Activated CD8-positive, alpha-beta memory T cell treated with anti-CD3 and anti-CD28 coated beads, Interleukin-2, amount 50 U/mL, for 1 hour (primary cell): ENCODE measurements at regions not wholly inside any gene's neighbourhood (a gene's known extent, or its start where the extent isn't known, plus 50 kb on each side); places are given as distances from the start of the nearest gene placed in this dataset.
"Not testable (repeated sequence)": the region's sequence is repeated elsewhere in the genome, so short reads cannot be mapped to it uniquely, and the experiment has no call there.

Experiments
- DNase-seq: peaks from one replicate; pipeline ENCODE4 v3.0.0-alpha.2; 2020; ENCODE audit errors: extremely low read depth

DNA sequence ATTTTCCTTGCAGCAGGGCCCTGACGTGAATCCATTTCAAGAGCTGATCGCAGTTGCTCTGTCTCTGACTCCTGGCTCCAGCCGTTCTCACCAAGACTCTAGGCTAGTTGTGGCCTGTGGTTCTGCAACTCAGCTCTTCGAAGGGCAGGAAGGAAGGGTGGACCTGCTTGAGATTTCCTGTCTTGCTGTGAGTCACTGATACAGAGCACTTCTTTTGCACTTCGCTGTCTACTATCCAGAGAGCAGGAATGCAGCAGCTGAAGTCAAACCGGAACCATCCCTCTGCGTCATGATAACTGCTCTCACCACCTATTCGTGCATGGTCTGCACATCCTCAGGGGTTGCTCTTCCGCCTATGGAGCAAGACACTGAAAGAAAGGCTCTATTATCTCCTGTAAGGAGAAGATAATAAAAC, 59.7 kb downstream of the RAP2B start:
- DNase-seq, result peak; percentile 79

DNA sequence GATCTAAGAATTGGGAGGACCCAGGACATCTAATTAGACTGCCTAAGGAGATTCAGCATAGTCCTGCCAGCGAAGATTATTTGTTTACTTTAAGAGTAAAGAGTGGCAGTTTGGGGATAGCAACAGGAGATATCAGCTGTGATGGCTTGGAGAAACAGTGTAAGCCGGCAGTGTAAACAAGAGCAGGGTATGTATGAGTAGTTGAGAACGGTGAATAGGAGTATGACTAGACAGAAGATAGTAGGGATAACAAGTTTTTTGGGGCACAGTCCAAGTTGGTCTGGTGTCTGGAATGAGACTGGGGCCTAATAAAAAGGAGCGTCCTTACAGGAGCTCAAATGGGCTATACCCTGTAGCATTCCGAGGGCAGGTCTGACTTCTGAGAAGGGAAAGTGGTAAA, 64.9 kb downstream of the RAP2B start:
- not testable (repeated sequence) for DNase-seq

GRCh38 chr3:153230427-153230826, 68.4 kb downstream of the RAP2B start:
- DNase-seq, result not testable (repeated sequence)

GRCh38 chr3:153231245-153231644, 69.2 kb downstream of the RAP2B start:
- not testable (repeated sequence) for DNase-seq

DNA sequence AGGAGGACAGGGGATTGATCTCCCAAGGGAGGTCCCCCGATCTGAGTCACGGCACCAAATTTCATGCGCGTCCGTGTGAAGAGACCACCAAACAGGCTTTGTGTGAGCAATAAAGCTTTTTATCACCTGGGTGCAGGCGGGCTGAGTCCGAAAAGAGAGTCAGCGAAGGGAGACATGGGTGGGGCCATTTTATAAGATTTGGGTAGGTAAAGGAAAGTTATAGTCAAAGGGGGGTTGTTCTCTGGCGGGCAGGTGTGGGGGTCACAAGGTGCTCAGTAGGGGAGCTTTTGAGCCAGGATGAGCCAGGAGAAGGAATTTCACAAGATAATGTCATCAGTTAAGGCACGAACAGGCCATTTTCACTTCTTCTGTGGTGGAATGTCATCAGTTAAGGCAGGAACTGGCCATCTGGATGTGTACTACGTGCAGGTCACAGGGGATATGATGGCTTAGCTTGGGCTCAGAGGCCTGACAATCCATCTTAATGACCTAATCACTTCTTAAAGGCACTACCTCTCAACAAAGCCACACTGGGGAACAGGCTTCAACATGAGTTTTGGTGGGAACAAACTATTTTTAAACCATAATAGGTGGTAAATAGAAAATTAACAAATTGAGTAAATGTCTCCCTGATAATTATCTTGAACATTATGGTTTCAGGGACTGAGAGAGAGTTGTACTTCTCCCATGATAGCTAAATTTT, 70.2 kb downstream of the RAP2B start:
- DNase-seq, result not testable (repeated sequence)

- DNase-seq, result no peak
Measured at GRCh38 chr3:153232851-153233271, 70.8 kb downstream of the RAP2B start.

DNA sequence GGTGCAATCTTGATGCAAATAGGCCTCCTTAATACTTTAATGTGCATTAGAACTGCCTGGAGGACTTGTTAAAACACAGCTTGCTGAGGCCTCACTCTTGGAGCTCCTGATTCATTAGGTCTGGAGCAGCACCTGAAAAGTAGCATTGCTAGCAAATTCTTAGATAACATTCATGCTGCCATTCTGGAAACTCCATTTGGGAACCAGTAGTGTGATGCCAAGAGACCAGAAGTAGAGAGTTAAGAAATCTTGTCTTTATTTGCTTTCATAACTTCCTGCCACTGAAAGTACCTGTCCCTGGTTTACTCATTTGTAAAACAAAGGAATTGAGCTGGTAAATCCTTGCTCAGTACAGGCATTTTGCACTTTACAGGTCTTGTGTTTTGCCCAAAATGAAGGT, 72.0 kb downstream of the RAP2B start:
- no peak for DNase-seq

DNA sequence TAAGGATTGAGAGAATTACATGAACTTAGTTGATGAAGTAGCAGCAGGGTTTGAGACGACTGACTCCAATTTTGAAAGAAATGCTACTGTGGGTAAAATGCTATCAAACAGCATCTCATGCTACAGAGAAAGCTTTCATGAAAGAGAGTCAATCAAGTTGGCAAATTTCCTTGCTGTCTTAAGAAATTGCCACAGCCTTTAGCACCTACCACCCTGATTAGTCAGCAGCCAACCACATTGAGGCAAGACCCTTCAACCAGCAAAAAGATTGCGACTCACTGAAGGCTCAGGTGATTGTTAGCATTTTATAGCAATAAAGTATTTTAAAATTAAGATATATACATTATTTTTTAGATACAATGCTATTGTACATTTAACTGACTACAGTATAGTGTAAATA, 80.9 kb downstream of the RAP2B start:
- DNase-seq, result no peak

DNA sequence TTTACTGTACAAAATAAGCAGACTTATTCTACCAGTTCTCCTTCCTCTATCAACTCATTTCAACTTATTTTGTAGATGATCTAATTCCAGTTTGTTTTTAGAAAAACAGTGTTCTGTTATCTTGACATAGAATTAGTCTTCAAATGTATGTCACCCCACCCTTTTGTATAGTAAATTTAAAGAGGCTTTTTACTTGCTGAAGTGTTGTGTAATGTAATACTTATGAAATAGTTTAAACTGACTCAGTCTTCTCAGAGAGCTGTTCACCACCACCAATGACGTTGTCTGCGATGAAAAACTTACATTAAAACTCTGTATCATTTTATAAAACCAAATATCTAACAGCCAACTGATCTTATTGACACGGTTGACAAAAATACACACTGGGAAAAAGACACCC, 82.9 kb downstream of the RAP2B start:
- no peak for DNase-seq

DNA sequence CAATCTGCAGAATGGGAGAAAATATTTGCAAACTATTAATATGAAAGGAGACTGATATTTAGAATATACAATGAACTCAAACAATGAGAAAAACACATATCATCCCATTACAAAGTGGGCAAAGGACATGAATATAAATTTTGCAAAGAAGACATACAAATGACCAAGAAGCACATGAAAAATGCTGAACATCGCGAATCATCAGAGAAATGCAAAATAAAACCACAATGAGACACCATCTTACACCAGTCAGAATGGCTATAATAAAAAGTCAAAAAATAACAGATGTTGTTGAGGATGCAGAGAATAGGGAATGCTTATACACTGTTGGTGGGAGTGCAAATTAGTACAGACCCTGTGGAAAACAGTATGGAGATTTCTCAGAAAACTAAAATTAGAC, 83.6 kb downstream of the RAP2B start:
- DNase-seq, result no peak

- no peak for DNase-seq
Measured at GRCh38 chr3:153246331-153246730, 84.3 kb downstream of the RAP2B start.

DNA sequence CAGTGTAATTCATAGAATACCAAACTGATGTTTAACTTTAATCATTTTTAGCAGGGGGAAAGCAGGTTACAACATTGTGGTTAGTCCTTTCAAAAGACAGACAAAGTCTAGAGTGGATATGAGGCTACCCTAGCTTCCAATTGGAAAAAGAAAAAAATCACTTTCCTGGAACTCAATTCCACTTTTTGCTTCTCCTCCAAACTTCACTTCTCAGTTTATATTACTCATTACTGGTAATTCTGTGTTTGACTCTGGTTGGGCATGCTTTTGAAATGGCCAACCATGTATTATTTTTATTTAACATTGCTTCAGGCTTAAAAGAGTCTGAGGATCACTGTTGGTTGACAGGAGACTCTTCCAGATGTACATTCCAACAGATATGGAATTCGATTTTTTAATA, 84.8 kb downstream of the RAP2B start:
- no peak for DNase-seq

GRCh38 chr3:153247331-153248330, 85.6 kb downstream of the RAP2B start:
- no peak for DNase-seq

DNA sequence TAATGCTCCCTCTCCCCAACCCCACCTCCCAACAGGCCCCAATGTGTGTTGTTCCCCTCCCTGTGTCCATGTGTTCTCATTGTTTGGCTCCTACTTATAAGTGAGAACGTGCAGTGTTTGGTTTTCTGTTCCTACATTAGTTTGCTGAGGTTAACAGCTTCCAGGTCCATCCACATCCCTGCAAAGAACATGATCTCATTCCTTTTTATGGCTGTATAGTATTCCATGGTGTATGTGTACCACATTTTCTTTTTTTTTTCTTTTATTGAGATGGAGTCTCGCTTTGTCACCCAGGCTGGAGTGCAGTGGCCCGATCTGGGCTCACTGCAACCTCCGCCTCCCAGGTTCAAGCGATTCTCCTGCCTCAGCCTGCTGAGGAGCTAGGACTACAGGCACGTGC, 86.8 kb downstream of the RAP2B start:
- DNase-seq, result not testable (repeated sequence)

GRCh38 chr3:153249906-153250305, 87.9 kb downstream of the RAP2B start:
- no peak for DNase-seq

DNA sequence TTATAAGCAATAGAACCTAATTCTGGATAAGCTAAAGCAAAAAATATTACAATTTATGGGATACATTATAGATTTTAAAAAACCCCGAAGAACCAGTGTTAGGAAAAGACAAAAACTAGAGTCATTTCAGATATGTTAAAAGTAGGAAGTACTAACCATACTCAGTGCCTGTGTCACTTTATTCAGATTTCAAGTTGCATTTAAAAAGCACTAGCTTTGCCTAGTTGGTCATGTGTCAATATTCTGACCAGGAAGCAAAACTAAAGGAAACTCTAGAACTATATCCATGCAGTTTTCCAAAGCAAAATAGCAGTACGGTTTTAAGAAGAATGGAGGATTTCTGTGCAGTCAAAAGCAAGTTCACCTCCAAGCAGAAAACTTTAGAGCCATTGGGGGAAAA, 88.4 kb downstream of the RAP2B start:
- no peak for DNase-seq

DNA sequence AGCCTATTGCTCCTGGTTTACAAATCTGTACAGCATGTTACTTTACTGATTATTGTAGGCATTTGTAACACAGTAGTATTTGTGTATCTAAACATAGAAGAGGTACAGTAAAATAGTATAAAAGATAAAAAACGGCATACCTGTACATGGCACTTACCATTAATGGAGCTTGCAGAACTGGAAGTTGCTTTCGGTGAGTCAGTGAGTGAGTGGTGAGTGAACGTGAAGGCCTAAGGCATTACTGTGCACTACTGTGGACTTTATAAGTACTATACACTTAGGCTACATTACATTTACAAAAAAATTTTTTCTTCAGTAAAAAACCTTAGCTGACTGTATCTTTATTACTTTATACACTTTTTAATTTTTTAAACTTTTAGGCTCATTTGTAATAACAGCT, 90.9 kb downstream of the RAP2B start:
- no peak for DNase-seq

DNA sequence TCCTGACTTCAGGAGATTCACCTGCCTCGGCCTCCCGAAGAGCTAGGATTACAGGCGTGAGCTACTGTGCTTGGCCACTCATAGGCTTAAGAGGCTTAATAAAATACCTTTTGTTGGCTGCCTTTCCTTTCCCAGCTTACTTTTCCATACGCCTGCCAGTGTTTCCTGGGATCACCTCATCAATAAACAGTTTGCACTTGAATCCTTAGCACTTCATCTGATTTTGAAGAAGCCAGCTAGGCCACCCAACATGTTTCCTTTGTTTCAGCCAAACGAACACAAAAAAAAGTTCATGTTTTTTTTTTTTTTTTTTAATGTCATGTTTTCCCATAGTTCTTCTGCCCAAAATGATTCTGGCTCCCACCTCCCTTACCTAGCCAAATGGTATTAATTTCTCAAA, 92.3 kb downstream of the RAP2B start:
- DNase-seq, result no peak

GRCh38 chr3:153257673-153258351, 95.8 kb downstream of the RAP2B start:
- no peak for DNase-seq

DNA sequence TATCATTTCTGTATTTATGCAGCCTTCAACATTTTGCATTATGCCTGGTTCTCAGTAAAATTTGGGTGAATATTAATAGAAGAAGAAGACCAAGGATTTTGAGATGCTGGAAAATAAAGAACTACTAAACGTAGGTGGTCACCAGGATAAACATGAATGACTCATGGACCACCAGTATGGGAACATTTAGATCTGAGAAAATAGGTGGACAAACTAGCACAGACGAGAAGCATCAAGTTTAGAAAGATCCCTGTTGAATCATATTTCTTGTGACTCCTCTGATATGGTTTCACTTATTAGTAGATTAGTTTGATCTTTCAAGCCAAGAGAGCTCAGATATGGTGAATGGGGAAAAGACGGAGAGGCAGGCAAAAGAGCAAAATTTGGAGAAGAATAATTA, 97.9 kb downstream of the RAP2B start:
- no peak for DNase-seq

DNA sequence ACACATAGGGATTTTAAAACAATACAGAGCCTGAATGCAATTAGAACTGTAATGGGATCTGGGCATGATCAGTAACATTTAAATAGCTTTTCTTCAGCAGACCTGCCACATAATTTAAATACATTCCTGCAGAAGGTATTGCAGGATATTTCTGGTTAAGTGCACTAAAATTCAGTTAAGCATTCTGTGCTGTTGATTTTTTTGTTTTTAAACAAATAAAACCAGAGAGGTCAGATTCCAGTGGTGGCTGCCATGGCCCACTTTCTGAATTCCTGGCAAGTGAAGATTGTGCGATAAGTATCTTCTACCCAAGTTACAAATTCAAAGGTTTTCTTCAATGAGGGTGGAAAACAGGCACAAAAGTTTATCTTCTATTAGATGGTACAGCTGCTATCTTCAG, 98.7 kb downstream of the RAP2B start:
- DNase-seq, result no peak

DNA sequence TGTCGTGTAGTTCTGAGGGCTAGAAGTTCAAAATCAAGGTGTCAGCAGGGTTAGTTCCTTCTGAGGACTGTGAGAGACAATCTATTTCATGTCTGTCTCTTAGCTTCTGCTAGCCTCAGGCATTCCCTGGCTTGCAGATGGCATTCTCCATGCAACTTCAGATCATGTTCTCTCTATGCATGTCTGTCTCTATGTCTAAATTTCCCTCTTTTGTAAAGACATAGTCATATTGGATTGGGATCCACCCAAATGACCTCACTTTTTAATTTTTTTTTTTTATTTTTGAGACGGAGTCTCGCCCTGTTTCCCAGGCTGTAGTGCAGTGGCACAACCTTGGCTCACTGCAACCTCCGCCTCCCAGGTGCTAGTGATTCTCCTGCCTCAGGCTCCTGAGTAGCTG, 104.6 kb downstream of the RAP2B start:
- DNase-seq, result no peak
